RWPE2 (cell line): ENCODE measurements at regions not wholly inside any gene's neighbourhood (a gene's known extent, or its start where the extent isn't known, plus 50 kb on each side); places are given as distances from the start of the nearest gene placed in this dataset.

ENCODE experiments used
- ATAC-seq: fragments of 200-7000 bp; cut with Tn5 transposase; 3 replicates; pipeline ENCODE4 v1.9.1; 2021; ENCODE audit warnings: low read depth
- DNase-seq: peaks from one replicate; pipeline ENCODE4 v3.0.0-alpha.2; 2020; ENCODE audit warnings: low spot score
- H3K27ac ChIP-seq: fragments of 450-650 bp; 2 replicates; pipeline ENCODE4 v1.5.1; 2017; ENCODE audit warnings: mild to moderate bottlenecking; ENCODE audit not compliant: poor library complexity, severe bottlenecking
- H3K27me3 ChIP-seq: fragments of 250-450 bp; sonication (Bioruptor Pico); 2 replicates; pipeline ENCODE4 v1.5.1; 2021; ENCODE audit warnings: mild to moderate bottlenecking, moderate library complexity; ENCODE audit not compliant: insufficient read depth, poor library complexity, severe bottlenecking
- H3K36me3 ChIP-seq: fragments of 250-450 bp; sonication (Bioruptor Pico); 2 replicates; pipeline ENCODE4 v1.5.1; 2020; ENCODE audit warnings: low read depth, mild to moderate bottlenecking, moderate library complexity
- H3K4me1 ChIP-seq: fragments of 250-450 bp; sonication (Bioruptor Pico); 2 replicates; pipeline ENCODE4 v1.5.1; 2021; ENCODE audit warnings: mild to moderate bottlenecking, moderate library complexity; ENCODE audit not compliant: insufficient read depth, poor library complexity, severe bottlenecking
- H3K4me3 ChIP-seq: fragments of 250-450 bp; sonication (Bioruptor Pico); 2 replicates; pipeline ENCODE4 v1.5.1; 2021; ENCODE audit warnings: mild to moderate bottlenecking, moderate library complexity; ENCODE audit not compliant: severe bottlenecking
- H3K9me3 ChIP-seq: fragments of 250-450 bp; sonication (Bioruptor Pico); 2 replicates; pipeline ENCODE4 v1.5.1; 2021; ENCODE audit warnings: mild to moderate bottlenecking, moderate library complexity; ENCODE audit not compliant: severe bottlenecking
- TF ChIP-seq, protein P1 (sequence below): fragments of 450-650 bp; IDR thresholded peaks from one replicate; pipeline ENCODE4 v1.5.1; 2017; ENCODE audit warnings: mild to moderate bottlenecking, moderate library complexity; ENCODE audit not compliant: poor library complexity, severe bottlenecking

DNA sequence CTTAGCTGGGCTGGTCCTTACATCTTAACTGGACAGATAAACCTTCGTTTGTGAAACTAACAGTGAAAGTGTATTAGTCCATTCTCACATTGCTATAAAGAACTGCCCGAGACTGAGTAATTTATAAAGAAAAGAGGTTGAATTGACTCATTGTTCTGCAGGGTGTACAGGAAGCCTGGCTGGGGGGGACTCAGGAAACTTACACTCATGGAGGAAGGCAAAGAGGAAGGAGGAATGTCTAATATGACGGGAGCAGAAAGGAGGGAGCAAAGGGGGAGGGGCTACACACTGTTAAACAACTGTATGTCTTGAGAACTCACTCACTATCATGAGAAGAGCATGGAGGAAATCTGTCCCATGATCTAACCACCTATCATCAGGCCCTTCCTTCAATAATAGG, 1566.5 kb upstream of the PCDH7 start:
- H3K27me3 ChIP-seq = no peaks in the 10 kb centered on the region
- H3K9me3 ChIP-seq = no peaks in the 10 kb centered on the region
- TF ChIP-seq, protein P1, sequence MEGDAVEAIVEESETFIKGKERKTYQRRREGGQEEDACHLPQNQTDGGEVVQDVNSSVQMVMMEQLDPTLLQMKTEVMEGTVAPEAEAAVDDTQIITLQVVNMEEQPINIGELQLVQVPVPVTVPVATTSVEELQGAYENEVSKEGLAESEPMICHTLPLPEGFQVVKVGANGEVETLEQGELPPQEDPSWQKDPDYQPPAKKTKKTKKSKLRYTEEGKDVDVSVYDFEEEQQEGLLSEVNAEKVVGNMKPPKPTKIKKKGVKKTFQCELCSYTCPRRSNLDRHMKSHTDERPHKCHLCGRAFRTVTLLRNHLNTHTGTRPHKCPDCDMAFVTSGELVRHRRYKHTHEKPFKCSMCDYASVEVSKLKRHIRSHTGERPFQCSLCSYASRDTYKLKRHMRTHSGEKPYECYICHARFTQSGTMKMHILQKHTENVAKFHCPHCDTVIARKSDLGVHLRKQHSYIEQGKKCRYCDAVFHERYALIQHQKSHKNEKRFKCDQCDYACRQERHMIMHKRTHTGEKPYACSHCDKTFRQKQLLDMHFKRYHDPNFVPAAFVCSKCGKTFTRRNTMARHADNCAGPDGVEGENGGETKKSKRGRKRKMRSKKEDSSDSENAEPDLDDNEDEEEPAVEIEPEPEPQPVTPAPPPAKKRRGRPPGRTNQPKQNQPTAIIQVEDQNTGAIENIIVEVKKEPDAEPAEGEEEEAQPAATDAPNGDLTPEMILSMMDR = no peak
- no peaks in the 10 kb centered on the region for H3K4me1 ChIP-seq
- H3K4me3 ChIP-seq = no peak overlapping the region
- H3K36me3 ChIP-seq = no peaks in the 10 kb centered on the region
- H3K27ac ChIP-seq = no peak overlapping the region
- ATAC-seq = no peak
- DNase-seq = no peak

DNA sequence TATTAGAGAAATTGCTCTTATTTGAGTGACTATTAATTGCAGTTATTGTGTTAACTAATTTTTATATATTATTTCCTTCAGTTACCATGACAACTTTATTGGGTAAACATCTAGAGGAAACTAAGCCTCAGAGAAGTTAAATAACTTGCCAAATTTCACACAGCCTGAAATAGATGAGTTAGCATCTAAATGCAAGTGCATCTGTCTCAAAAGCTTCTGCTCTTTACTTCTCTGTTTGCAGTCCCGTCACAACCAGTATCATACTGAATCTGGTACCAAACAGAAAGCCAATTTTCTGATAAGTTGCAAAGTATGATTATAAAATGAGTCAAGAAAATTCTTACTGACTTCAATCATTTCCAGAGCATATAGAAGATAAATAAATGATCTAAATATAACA, 1544.9 kb upstream of the PCDH7 start:
- Histone ChIP-seq H3K36me3 (no peaks in the 10 kb centered on the region), H3K27ac (no peak overlapping the region), H3K4me1 (no peaks in the 10 kb centered on the region), H3K27me3 (no peaks in the 10 kb centered on the region), H3K4me3 (no peak overlapping the region), H3K9me3 (no peaks in the 10 kb centered on the region)
- DNase-seq (no peak), ATAC-seq (no peak)
- TF ChIP-seq, protein P1 = no peak

DNA sequence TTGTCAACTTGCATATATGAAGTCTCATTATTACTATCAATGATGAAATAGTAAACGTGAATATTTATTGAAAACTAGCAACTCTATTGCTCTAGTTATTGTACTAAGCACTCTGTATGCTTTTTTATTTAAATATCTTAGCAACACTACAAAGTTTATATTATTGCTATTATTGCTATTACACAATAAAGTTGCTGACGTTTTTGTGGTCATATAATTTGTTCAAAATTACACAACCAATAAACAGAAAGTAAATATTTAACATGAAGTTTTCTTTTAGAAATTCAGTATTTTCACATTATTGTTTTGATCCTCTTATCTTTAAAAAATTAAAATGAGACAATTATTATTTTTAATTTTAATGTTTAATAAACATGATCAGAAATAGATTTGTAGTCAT, 1521.1 kb upstream of the PCDH7 start:
- Histone ChIP-seq H3K9me3 (no peaks in the 10 kb centered on the region), H3K36me3 (no peaks in the 10 kb centered on the region), H3K27ac (no peak overlapping the region), H3K4me1 (no peaks in the 10 kb centered on the region), H3K27me3 (no peaks in the 10 kb centered on the region), H3K4me3 (no peak overlapping the region)
- no peak for ATAC-seq
- DNase-seq = no peak
- TF ChIP-seq, protein P1 = no peak

DNA sequence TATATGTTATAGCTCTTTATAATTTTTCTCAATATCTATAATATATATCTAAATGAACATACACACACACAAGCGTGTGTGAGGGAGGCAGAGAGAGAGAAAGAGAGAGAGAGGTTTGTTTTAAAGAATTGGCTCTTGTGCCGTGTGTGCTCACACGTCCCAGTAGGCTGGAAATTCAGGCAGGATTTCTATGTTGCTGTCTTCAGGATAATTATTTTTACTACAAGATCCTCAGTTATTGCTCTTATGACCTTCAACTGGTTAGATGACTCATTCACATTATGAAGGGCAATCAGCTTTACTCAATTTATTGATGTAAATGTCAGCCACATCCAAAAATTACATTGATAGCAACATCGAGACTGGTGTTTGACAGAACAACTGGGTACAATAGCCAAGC, 1520.7 kb upstream of the PCDH7 start:
- H3K36me3 ChIP-seq = no peaks in the 10 kb centered on the region
- no peak for DNase-seq
- no peak for ATAC-seq
- TF ChIP-seq, protein P1 = no peak
- H3K9me3 ChIP-seq = no peaks in the 10 kb centered on the region
- H3K27ac ChIP-seq = no peak overlapping the region
- no peaks in the 10 kb centered on the region for H3K27me3 ChIP-seq
- H3K4me3 ChIP-seq = no peak overlapping the region
- H3K4me1 ChIP-seq = no peaks in the 10 kb centered on the region

DNA sequence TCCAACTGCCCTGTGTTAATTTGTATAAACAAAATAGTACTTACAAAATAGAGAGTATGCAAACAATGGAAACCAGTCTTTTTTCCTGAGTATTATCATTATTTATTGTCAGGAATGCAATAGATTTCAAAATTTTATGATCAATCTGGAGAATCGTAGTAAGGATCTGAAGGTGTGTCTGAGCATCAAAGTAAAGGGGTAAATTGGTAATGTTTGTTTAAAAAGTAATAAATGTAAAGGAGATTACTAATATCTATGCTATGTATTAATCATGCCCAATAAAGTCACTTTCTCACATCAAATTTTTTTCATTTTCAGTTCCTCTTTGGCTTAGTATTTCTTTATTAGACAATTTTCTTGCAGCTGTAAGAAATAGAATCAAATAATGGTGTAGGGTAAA, 1507.1 kb upstream of the PCDH7 start:
- Histone ChIP-seq H3K27me3 (no peaks in the 10 kb centered on the region), H3K4me3 (no peak overlapping the region), H3K27ac (no peak overlapping the region), H3K4me1 (peaks cover 4% of the 10 kb centered on the region), H3K36me3 (no peaks in the 10 kb centered on the region), H3K9me3 (no peaks in the 10 kb centered on the region)
- DNase-seq = no peak
- ATAC-seq = no peak
- TF ChIP-seq, protein P1 = no peak
